ENCODE measurements at regions not wholly inside any gene's neighbourhood (a gene's known extent, or its start where the extent isn't known, plus 50 kb on each side); places are given as distances from the start of the nearest gene placed in this dataset.

DNA sequence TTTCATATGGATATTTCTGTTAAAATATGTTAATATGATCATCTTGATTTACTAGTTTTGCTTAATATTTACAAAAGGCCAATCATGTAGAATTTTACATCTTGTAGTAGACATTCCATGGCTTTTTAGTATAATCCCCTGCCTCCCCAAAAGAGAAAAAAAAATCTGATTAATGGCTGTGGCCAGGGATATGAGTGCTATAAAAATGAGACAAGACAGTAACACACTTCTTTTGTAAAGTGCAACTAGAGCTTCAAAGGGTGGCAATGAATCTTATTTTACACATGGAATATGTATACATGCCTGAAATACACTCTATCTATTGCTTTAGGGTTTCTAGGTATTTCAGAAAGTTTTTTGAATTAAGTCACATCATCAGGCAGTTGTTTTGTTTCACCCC, 112.2 kb upstream of the NANOGP8 start:
- Histone ChIP-seq H2AFZ (no peak overlapping the region), H3K9me2 (ENCODE audit: insufficient read depth) (no peaks in the 10 kb centered on the region), H3K79me2 (replicated peaks; ENCODE audit: insufficient read depth) (no peaks in the 10 kb centered on the region), H3K4me3 (no peak overlapping the region), H3K36me3 (ENCODE audit: insufficient read depth) (no peaks in the 10 kb centered on the region), H3F3A (replicated peaks; ENCODE audit: low read depth) (no peaks in the 10 kb centered on the region), H3K27ac (ENCODE audit: low read depth) (no peak overlapping the region), H3K4me1 (ENCODE audit: insufficient read depth) (peaks cover 15% of the 10 kb centered on the region; the same call in 1 of the 2 replicates), H4K20me1 (replicated peaks; ENCODE audit: insufficient read depth) (no peaks in the 10 kb centered on the region), H3K4me2 (0 out of 2 replicates have a peak overlapping the region, but pooled peaks have one; percentile 19), H3K27me3 (ENCODE audit: insufficient read depth) (no peaks in the 10 kb centered on the region)
- peaks cover 5% of the 10 kb centered on the region; the same call in 2 of the 3 replicates for H3K36me3 Mint-ChIP-seq (ENCODE audit: low read depth)
- TF ChIP-seq, protein P1, sequence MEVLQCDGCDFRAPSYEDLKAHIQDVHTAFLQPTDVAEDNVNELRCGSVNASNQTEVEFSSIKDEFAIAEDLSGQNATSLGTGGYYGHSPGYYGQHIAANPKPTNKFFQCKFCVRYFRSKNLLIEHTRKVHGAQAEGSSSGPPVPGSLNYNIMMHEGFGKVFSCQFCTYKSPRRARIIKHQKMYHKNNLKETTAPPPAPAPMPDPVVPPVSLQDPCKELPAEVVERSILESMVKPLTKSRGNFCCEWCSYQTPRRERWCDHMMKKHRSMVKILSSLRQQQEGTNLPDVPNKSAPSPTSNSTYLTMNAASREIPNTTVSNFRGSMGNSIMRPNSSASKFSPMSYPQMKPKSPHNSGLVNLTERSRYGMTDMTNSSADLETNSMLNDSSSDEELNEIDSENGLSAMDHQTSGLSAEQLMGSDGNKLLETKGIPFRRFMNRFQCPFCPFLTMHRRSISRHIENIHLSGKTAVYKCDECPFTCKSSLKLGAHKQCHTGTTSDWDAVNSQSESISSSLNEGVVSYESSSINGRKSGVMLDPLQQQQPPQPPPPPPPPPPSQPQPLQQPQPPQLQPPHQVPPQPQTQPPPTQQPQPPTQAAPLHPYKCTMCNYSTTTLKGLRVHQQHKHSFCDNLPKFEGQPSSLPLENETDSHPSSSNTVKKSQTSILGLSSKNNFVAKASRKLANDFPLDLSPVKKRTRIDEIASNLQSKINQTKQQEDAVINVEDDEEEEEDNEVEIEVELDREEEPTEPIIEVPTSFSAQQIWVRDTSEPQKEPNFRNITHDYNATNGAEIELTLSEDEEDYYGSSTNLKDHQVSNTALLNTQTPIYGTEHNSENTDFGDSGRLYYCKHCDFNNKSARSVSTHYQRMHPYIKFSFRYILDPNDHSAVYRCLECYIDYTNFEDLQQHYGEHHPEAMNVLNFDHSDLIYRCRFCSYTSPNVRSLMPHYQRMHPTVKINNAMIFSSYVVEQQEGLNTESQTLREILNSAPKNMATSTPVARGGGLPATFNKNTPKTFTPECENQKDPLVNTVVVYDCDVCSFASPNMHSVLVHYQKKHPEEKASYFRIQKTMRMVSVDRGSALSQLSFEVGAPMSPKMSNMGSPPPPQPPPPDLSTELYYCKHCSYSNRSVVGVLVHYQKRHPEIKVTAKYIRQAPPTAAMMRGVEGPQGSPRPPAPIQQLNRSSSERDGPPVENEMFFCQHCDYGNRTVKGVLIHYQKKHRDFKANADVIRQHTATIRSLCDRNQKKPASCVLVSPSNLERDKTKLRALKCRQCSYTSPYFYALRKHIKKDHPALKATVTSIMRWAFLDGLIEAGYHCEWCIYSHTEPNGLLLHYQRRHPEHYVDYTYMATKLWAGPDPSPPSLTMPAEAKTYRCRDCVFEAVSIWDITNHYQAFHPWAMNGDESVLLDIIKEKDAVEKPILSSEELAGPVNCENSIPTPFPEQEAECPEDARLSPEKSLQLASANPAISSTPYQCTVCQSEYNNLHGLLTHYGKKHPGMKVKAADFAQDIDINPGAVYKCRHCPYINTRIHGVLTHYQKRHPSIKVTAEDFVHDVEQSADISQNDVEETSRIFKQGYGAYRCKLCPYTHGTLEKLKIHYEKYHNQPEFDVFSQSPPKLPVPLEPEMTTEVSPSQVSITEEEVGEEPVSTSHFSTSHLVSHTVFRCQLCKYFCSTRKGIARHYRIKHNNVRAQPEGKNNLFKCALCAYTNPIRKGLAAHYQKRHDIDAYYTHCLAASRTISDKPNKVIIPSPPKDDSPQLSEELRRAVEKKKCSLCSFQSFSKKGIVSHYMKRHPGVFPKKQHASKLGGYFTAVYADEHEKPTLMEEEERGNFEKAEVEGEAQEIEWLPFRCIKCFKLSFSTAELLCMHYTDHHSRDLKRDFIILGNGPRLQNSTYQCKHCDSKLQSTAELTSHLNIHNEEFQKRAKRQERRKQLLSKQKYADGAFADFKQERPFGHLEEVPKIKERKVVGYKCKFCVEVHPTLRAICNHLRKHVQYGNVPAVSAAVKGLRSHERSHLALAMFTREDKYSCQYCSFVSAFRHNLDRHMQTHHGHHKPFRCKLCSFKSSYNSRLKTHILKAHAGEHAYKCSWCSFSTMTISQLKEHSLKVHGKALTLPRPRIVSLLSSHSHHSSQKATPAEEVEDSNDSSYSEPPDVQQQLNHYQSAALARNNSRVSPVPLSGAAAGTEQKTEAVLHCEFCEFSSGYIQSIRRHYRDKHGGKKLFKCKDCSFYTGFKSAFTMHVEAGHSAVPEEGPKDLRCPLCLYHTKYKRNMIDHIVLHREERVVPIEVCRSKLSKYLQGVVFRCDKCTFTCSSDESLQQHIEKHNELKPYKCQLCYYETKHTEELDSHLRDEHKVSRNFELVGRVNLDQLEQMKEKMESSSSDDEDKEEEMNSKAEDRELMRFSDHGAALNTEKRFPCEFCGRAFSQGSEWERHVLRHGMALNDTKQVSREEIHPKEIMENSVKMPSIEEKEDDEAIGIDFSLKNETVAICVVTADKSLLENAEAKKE (CRISPR knock-in tag; IDR thresholded peaks at IDR 0.05) = no peak
- TF ChIP-seq EZH2phosphoT487 (IDR thresholded peaks at IDR 0.05; ENCODE audit: unreplicated experiment) (no peak), EZH2 (IDR thresholded peaks at IDR 0.05; ENCODE audit: low read depth, unreplicated experiment) (no peak), CREB1 (CRISPR knock-in tag; IDR thresholded peaks at IDR 0.05; ENCODE audit: low read depth) (no peak), NANOG (IDR thresholded peaks at IDR 0.05; ENCODE audit: borderline replicate concordance) (no peak), JUNB (IDR thresholded peaks at IDR 0.05; ENCODE audit: unreplicated experiment) (no peak), POLR2AphosphoS5 (IDR thresholded peaks at IDR 0.05; ENCODE audit: low read depth) (no peak), STAT1 (IDR thresholded peaks at IDR 0.05; ENCODE audit: unreplicated experiment) (no peak), ZNF331 (CRISPR knock-in tag; IDR thresholded peaks at IDR 0.05; ENCODE audit: low read depth) (no peak), ZNF114 (CRISPR knock-in tag; IDR thresholded peaks at IDR 0.05) (no peak), CTCF (conservative IDR thresholded peaks at IDR 0.05; ENCODE audit: low read depth in 2 of 2) (no peak)
- TF ChIP-seq, protein P2, sequence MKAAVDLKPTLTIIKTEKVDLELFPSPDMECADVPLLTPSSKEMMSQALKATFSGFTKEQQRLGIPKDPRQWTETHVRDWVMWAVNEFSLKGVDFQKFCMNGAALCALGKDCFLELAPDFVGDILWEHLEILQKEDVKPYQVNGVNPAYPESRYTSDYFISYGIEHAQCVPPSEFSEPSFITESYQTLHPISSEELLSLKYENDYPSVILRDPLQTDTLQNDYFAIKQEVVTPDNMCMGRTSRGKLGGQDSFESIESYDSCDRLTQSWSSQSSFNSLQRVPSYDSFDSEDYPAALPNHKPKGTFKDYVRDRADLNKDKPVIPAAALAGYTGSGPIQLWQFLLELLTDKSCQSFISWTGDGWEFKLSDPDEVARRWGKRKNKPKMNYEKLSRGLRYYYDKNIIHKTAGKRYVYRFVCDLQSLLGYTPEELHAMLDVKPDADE (IDR thresholded peaks at IDR 0.05) = no peak
- TF ChIP-seq, protein P3, sequence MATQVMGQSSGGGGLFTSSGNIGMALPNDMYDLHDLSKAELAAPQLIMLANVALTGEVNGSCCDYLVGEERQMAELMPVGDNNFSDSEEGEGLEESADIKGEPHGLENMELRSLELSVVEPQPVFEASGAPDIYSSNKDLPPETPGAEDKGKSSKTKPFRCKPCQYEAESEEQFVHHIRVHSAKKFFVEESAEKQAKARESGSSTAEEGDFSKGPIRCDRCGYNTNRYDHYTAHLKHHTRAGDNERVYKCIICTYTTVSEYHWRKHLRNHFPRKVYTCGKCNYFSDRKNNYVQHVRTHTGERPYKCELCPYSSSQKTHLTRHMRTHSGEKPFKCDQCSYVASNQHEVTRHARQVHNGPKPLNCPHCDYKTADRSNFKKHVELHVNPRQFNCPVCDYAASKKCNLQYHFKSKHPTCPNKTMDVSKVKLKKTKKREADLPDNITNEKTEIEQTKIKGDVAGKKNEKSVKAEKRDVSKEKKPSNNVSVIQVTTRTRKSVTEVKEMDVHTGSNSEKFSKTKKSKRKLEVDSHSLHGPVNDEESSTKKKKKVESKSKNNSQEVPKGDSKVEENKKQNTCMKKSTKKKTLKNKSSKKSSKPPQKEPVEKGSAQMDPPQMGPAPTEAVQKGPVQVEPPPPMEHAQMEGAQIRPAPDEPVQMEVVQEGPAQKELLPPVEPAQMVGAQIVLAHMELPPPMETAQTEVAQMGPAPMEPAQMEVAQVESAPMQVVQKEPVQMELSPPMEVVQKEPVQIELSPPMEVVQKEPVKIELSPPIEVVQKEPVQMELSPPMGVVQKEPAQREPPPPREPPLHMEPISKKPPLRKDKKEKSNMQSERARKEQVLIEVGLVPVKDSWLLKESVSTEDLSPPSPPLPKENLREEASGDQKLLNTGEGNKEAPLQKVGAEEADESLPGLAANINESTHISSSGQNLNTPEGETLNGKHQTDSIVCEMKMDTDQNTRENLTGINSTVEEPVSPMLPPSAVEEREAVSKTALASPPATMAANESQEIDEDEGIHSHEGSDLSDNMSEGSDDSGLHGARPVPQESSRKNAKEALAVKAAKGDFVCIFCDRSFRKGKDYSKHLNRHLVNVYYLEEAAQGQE (IDR thresholded peaks at IDR 0.05; ENCODE audit: unreplicated experiment) = no peak
- DNase-seq (ENCODE audit: low spot score) (no peak), ATAC-seq (no peak)
- H3K27ac Mint-ChIP-seq = no peak overlapping the region
- no peaks in the 10 kb centered on the region for H3K27me3 Mint-ChIP-seq (ENCODE audit: insufficient read depth, low read depth, poor library complexity)
- H3K4me3 Mint-ChIP-seq = no peak overlapping the region
- peaks cover 5% of the 10 kb centered on the region for H3K9me3 Mint-ChIP-seq
- H3K4me1 Mint-ChIP-seq = peaks cover 19% of the 10 kb centered on the region
